Erythroblast (primary cell): ENCODE measurements at regions not wholly inside any gene's neighbourhood (a gene's known extent, or its start where the extent isn't known, plus 50 kb on each side); places are given as distances from the start of the nearest gene placed in this dataset.

Experiments
- GATA1 ChIP-seq: IDR thresholded peaks from 2 replicates; pipeline ENCODE4 v1.6.1; 2011; ENCODE audit warnings: low read depth, mild to moderate bottlenecking, control low read depth, low read length, moderate library complexity
- POLR2A ChIP-seq: IDR thresholded peaks from 2 replicates; pipeline ENCODE4 v1.6.1; 2011; ENCODE audit warnings: mild to moderate bottlenecking, low read length

GRCh38 chr13:112193463-112194166 is 126.7 kb downstream of the SOX1 start:
- TF ChIP-seq POLR2A: no peak
- TF ChIP-seq GATA1: no peak
